ENCODE measurements at regions not wholly inside any gene's neighbourhood (a gene's known extent, or its start where the extent isn't known, plus 50 kb on each side); places are given as distances from the start of the nearest gene placed in this dataset.

DNA sequence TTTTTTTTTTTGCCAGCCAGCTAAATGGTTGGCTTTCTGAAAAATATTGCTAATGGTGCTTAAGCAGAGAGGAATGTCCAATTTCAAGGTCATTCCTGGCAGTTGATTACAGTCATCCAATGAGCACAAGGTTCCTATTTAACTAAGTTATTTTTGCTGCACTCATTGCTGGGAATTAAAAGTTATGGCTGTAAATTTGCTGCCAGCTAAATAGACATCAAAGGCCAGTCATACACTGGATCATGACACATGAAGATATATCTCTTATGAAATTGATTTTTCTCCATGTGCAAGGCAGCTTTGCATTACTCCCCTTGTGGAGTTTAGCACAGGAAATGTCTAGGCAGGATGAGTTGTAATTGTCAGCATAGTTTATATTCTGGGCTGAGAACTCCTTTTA lies 1898.4 kb upstream of the CELF4 start:
- no peak for DNase-seq
- Histone ChIP-seq H3K9me2 (replicated peaks; ENCODE audit: insufficient read depth, low read length) (no peaks in the 10 kb centered on the region), H3K9me3 (ENCODE audit: low read length) (peaks cover 24% of the 10 kb centered on the region), H3K9ac (ENCODE audit: low read length) (no peak overlapping the region), H3K79me2 (ENCODE audit: low read length) (no peaks in the 10 kb centered on the region), H3K36me3 (ENCODE audit: insufficient read depth, low read length) (no peaks in the 10 kb centered on the region), H3K27me3 (ENCODE audit: low read length) (no peaks in the 10 kb centered on the region), H3K27ac (ENCODE audit: low read length) (no peak overlapping the region), H3K4me2 (ENCODE audit: low read depth, low read length, poor library complexity, severe bottlenecking) (no peak overlapping the region), H3K4me1 (ENCODE audit: low read length) (no peaks in the 10 kb centered on the region), H3K4me3 (ENCODE audit: low read length) (no peak overlapping the region), H2AFZ (ENCODE audit: low read length) (no peak overlapping the region), H4K20me1 (ENCODE audit: insufficient read depth, low read depth, low read length) (no peaks in the 10 kb centered on the region)

DNA sequence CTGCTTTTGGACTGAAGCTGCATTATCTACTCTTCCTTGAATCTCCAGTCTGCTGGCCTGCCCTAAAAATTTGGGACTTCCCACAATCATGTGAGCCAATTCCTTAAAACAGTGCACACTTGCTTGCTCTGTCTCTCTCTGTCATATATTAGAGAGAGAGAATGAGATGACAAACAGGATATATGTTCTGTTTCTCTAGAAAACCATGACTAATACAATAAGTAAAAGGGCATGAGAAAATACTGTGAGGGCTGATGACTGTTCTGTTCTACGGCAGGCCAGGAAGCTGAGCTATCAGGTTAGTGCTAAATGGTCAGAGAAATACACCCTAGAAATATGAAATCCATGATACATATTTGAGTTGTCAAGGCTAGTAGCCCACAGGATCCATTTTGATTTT lies 1896.8 kb upstream of the CELF4 start:
- Histone ChIP-seq H3K9me3 (ENCODE audit: low read length) (peaks cover 28% of the 10 kb centered on the region), H3K4me1 (ENCODE audit: low read length) (no peaks in the 10 kb centered on the region), H3K36me3 (ENCODE audit: insufficient read depth, low read length) (no peaks in the 10 kb centered on the region), H2AFZ (ENCODE audit: low read length) (no peak overlapping the region), H3K4me2 (ENCODE audit: low read depth, low read length, poor library complexity, severe bottlenecking) (no peak overlapping the region), H3K27ac (ENCODE audit: low read length) (no peak overlapping the region), H3K9me2 (replicated peaks; ENCODE audit: insufficient read depth, low read length) (no peaks in the 10 kb centered on the region), H3K79me2 (ENCODE audit: low read length) (no peaks in the 10 kb centered on the region), H3K27me3 (ENCODE audit: low read length) (no peaks in the 10 kb centered on the region), H3K9ac (ENCODE audit: low read length) (no peak overlapping the region), H4K20me1 (ENCODE audit: insufficient read depth, low read depth, low read length) (no peaks in the 10 kb centered on the region), H3K4me3 (ENCODE audit: low read length) (no peak overlapping the region)
- no peak for DNase-seq

DNA sequence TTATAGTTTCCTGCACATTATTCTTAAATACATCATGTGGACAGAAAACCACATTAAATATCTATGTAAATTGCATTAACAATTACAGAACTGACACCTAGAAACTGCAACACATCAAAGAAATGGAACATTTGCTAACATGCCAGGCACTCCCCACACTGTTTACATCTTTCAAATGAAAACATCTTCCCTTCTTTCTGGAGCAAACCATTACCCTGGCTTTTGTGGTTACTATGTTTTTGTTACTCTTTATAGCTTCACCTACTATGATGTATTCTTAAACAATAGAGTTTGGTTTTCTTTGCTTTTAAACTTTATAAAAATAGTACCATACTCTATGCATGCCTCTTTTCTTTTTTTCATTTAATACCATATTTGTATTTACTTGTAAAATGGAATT lies 1894.5 kb upstream of the CELF4 start:
- H3K9me3 ChIP-seq (ENCODE audit: low read length) = peaks cover 37% of the 10 kb centered on the region
- H2AFZ ChIP-seq (ENCODE audit: low read length) = no peak overlapping the region
- no peak for DNase-seq
- H3K27ac ChIP-seq (ENCODE audit: low read length) = no peak overlapping the region
- no peaks in the 10 kb centered on the region for H3K36me3 ChIP-seq (ENCODE audit: insufficient read depth, low read length)
- no peaks in the 10 kb centered on the region for H3K79me2 ChIP-seq (ENCODE audit: low read length)
- H3K9me2 ChIP-seq (replicated peaks; ENCODE audit: insufficient read depth, low read length) = no peaks in the 10 kb centered on the region
- no peaks in the 10 kb centered on the region for H3K27me3 ChIP-seq (ENCODE audit: low read length)
- no peak overlapping the region for H3K9ac ChIP-seq (ENCODE audit: low read length)
- no peak overlapping the region for H3K4me2 ChIP-seq (ENCODE audit: low read depth, low read length, poor library complexity, severe bottlenecking)
- H3K4me1 ChIP-seq (ENCODE audit: low read length) = no peaks in the 10 kb centered on the region
- no peak overlapping the region for H3K4me3 ChIP-seq (ENCODE audit: low read length)
- no peaks in the 10 kb centered on the region for H4K20me1 ChIP-seq (ENCODE audit: insufficient read depth, low read depth, low read length)

DNA sequence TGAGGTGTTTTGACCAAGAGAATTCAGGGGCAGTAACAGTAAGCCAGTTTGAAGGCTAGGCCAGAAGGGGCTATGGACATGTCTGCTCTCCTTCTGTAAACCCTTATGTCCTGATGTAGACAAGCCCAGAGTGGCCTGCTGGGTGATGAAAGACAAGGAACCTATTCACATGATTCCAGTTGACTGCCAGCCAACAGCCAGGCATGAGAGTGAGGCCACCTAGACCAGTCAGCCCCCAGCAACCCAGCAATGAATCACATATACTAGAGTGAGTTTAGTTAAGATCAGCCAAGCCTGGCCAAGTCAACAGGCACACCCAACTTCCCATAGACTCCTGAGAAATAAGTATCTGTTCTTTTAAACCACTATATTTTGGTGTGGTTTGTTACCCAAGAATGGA lies 1889.7 kb upstream of the CELF4 start:
- no peaks in the 10 kb centered on the region for H3K79me2 ChIP-seq (ENCODE audit: low read length)
- H3K4me1 ChIP-seq (ENCODE audit: low read length) = no peaks in the 10 kb centered on the region
- no peak overlapping the region for H3K9ac ChIP-seq (ENCODE audit: low read length)
- no peak overlapping the region for H3K27ac ChIP-seq (ENCODE audit: low read length)
- no peak overlapping the region for H3K4me3 ChIP-seq (ENCODE audit: low read length)
- H3K4me2 ChIP-seq (ENCODE audit: low read depth, low read length, poor library complexity, severe bottlenecking) = no peak overlapping the region
- H3K9me2 ChIP-seq (replicated peaks; ENCODE audit: insufficient read depth, low read length) = no peaks in the 10 kb centered on the region
- no peaks in the 10 kb centered on the region for H3K36me3 ChIP-seq (ENCODE audit: insufficient read depth, low read length)
- DNase-seq = no peak
- no peak overlapping the region for H2AFZ ChIP-seq (ENCODE audit: low read length)
- no peaks in the 10 kb centered on the region for H4K20me1 ChIP-seq (ENCODE audit: insufficient read depth, low read depth, low read length)
- H3K9me3 ChIP-seq (ENCODE audit: low read length) = peaks cover 35% of the 10 kb centered on the region
- no peaks in the 10 kb centered on the region for H3K27me3 ChIP-seq (ENCODE audit: low read length)

DNA sequence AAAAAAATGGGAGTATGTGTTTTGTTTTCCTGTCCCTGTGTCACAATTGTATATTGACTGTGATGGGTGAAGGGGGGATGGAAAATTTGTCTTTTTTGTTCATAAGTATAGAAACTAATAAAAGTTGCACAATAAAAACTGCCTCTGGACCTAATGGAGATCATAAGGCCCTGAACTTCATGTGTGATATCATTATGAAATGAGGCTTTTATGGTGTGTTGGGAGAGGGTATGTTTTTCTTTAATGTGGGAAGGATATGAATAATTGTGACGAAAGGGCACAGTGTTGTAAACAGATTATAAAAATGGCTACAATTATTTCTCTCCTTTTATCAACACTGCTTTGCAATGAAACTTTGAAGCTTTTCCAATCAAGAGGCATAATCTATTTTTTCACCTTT lies 1889.3 kb upstream of the CELF4 start:
- Histone ChIP-seq H3K27me3 (ENCODE audit: low read length) (no peaks in the 10 kb centered on the region), H3K79me2 (ENCODE audit: low read length) (no peaks in the 10 kb centered on the region), H3K4me2 (ENCODE audit: low read depth, low read length, poor library complexity, severe bottlenecking) (no peak overlapping the region), H3K27ac (ENCODE audit: low read length) (no peak overlapping the region), H3K36me3 (ENCODE audit: insufficient read depth, low read length) (no peaks in the 10 kb centered on the region), H4K20me1 (ENCODE audit: insufficient read depth, low read depth, low read length) (no peaks in the 10 kb centered on the region), H3K9me2 (replicated peaks; ENCODE audit: insufficient read depth, low read length) (no peaks in the 10 kb centered on the region), H3K9ac (ENCODE audit: low read length) (no peak overlapping the region), H2AFZ (ENCODE audit: low read length) (no peak overlapping the region), H3K4me3 (ENCODE audit: low read length) (no peak overlapping the region), H3K4me1 (ENCODE audit: low read length) (no peaks in the 10 kb centered on the region), H3K9me3 (ENCODE audit: low read length) (peaks cover 31% of the 10 kb centered on the region)
- DNase-seq = no peak

DNA sequence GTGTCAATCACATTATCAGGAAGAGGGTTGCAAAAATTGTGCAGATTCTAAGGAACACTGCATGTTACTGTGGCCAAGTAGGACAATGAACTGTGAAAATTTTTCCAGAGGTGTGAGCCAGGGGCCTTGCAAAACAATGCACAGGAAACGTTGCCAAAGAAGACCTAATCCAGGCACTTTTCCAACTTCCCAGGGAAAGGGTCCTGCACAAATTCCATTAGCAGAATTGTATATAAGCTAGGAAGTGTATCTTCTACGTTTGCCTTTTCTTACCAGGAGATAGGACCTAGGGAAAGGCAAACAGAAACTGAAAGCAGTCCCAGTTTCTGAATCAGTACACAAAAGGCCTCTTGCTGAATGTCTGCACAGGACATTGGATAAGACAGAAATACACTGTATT lies 1888.3 kb upstream of the CELF4 start:
- Histone ChIP-seq H3K4me2 (ENCODE audit: low read depth, low read length, poor library complexity, severe bottlenecking) (no peak overlapping the region), H4K20me1 (ENCODE audit: insufficient read depth, low read depth, low read length) (no peaks in the 10 kb centered on the region), H3K9me2 (replicated peaks; ENCODE audit: insufficient read depth, low read length) (no peaks in the 10 kb centered on the region), H3K9ac (ENCODE audit: low read length) (no peak overlapping the region), H3K4me3 (ENCODE audit: low read length) (no peak overlapping the region), H3K27me3 (ENCODE audit: low read length) (no peaks in the 10 kb centered on the region), H3K27ac (ENCODE audit: low read length) (no peak overlapping the region), H3K4me1 (ENCODE audit: low read length) (no peaks in the 10 kb centered on the region), H3K79me2 (ENCODE audit: low read length) (no peaks in the 10 kb centered on the region), H2AFZ (ENCODE audit: low read length) (no peak overlapping the region), H3K36me3 (ENCODE audit: insufficient read depth, low read length) (no peaks in the 10 kb centered on the region), H3K9me3 (ENCODE audit: low read length) (peaks cover 25% of the 10 kb centered on the region)
- DNase-seq = no peak

DNA sequence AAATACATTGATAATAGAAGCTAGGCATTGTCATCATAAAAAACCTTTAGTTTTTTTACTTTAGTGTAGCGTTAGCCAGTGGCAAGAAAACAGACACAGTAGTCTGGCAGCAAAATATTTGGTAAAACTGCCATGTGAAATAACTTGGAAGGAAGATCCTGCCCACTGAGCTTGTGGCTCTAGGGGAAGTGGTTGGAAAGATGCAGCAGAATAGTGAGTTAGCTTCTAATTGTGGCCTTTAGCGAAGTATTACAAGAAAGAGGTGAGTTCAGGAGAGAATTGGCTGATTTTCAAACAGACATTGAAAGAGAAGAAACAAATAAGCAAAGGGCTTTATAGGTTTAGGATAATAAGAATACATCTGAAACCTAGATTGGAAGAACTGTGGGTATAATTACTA lies 1887.8 kb upstream of the CELF4 start:
- Histone ChIP-seq H3K9me2 (replicated peaks; ENCODE audit: insufficient read depth, low read length) (no peaks in the 10 kb centered on the region), H3K36me3 (ENCODE audit: insufficient read depth, low read length) (no peaks in the 10 kb centered on the region), H3K27ac (ENCODE audit: low read length) (no peak overlapping the region), H3K9me3 (ENCODE audit: low read length) (peaks cover 21% of the 10 kb centered on the region), H3K4me2 (ENCODE audit: low read depth, low read length, poor library complexity, severe bottlenecking) (no peak overlapping the region), H2AFZ (ENCODE audit: low read length) (no peak overlapping the region), H4K20me1 (ENCODE audit: insufficient read depth, low read depth, low read length) (no peaks in the 10 kb centered on the region), H3K4me1 (ENCODE audit: low read length) (no peaks in the 10 kb centered on the region), H3K9ac (ENCODE audit: low read length) (no peak overlapping the region), H3K4me3 (ENCODE audit: low read length) (no peak overlapping the region), H3K27me3 (ENCODE audit: low read length) (no peaks in the 10 kb centered on the region), H3K79me2 (ENCODE audit: low read length) (no peaks in the 10 kb centered on the region)
- DNase-seq = no peak

DNA sequence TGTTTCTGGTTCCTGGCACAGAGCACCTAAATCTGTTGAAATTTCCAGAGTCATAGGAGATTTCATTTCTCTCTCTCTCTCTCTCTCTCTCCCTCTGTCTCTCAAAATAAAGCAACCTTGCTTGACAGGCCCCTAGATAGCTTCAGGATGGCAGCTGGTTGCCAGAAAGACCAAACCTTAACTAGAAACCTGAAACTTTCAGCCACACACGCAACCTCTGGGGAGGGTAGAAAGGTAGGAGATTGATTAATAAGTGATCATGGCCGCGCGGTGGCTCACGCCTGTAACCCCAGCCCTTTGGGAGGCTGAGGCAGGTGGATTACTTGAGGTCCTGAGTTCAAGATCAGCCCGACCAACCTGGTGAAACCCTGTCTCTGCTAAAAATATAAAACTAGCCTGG lies 1885.4 kb upstream of the CELF4 start:
- Histone ChIP-seq H3K4me1 (ENCODE audit: low read length) (no peaks in the 10 kb centered on the region), H3K4me2 (ENCODE audit: low read depth, low read length, poor library complexity, severe bottlenecking) (no peak overlapping the region), H3K36me3 (ENCODE audit: insufficient read depth, low read length) (no peaks in the 10 kb centered on the region), H3K27me3 (ENCODE audit: low read length) (no peaks in the 10 kb centered on the region), H2AFZ (ENCODE audit: low read length) (no peak overlapping the region), H3K79me2 (ENCODE audit: low read length) (no peaks in the 10 kb centered on the region), H3K4me3 (ENCODE audit: low read length) (no peak overlapping the region), H3K27ac (ENCODE audit: low read length) (no peak overlapping the region), H4K20me1 (ENCODE audit: insufficient read depth, low read depth, low read length) (no peaks in the 10 kb centered on the region), H3K9me3 (ENCODE audit: low read length) (peaks cover 10% of the 10 kb centered on the region), H3K9ac (ENCODE audit: low read length) (no peak overlapping the region), H3K9me2 (replicated peaks; ENCODE audit: insufficient read depth, low read length) (no peaks in the 10 kb centered on the region)
- no peak for DNase-seq

DNA sequence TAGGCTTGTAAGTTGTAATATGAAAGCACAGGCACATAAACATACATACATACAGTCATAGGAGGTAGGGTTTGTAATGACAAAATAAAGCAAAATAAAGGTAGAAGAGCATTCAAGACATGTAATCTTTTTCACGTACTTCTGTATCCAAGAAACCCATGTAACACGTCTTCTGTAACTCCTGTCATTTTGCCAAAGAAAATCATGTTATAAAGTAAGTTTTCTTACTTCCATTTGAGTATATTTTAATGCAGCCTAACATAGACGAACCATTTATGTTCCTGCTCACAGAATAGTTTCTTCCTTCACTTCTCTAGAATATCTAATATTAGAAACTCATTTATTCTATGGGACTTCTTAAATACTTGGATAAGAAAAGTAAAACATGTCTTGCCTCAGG lies 1884.0 kb upstream of the CELF4 start:
- no peak overlapping the region for H3K9ac ChIP-seq (ENCODE audit: low read length)
- H3K9me2 ChIP-seq (replicated peaks; ENCODE audit: insufficient read depth, low read length) = no peaks in the 10 kb centered on the region
- peaks cover 6% of the 10 kb centered on the region for H3K9me3 ChIP-seq (ENCODE audit: low read length)
- H3K4me3 ChIP-seq (ENCODE audit: low read length) = no peak overlapping the region
- H3K27me3 ChIP-seq (ENCODE audit: low read length) = no peaks in the 10 kb centered on the region
- no peaks in the 10 kb centered on the region for H3K4me1 ChIP-seq (ENCODE audit: low read length)
- no peaks in the 10 kb centered on the region for H3K79me2 ChIP-seq (ENCODE audit: low read length)
- no peak overlapping the region for H3K27ac ChIP-seq (ENCODE audit: low read length)
- H4K20me1 ChIP-seq (ENCODE audit: insufficient read depth, low read depth, low read length) = no peaks in the 10 kb centered on the region
- H3K4me2 ChIP-seq (ENCODE audit: low read depth, low read length, poor library complexity, severe bottlenecking) = no peak overlapping the region
- H3K36me3 ChIP-seq (ENCODE audit: insufficient read depth, low read length) = no peaks in the 10 kb centered on the region
- H2AFZ ChIP-seq (ENCODE audit: low read length) = no peak overlapping the region
- no peak for DNase-seq

All from Karpas-422 (cell line).